ENCODE measurements at regions not wholly inside any gene's neighbourhood (a gene's known extent, or its start where the extent isn't known, plus 50 kb on each side); places are given as distances from the start of the nearest gene placed in this dataset.

GRCh38 chr12:19044430-19044829 lies 85.1 kb upstream of the PLEKHA5 start:
- no peaks in the 10 kb centered on the region for H3K36me3 ChIP-seq (ENCODE audit: control insufficient read depth, insufficient read depth, low read length)
- H3K27ac Mint-ChIP-seq (ENCODE audit: unreplicated experiment) = peak overlapping the region; percentile 20
- POLR2A ChIA-PET = no interaction called here
- TF ChIP-seq, protein P1, sequence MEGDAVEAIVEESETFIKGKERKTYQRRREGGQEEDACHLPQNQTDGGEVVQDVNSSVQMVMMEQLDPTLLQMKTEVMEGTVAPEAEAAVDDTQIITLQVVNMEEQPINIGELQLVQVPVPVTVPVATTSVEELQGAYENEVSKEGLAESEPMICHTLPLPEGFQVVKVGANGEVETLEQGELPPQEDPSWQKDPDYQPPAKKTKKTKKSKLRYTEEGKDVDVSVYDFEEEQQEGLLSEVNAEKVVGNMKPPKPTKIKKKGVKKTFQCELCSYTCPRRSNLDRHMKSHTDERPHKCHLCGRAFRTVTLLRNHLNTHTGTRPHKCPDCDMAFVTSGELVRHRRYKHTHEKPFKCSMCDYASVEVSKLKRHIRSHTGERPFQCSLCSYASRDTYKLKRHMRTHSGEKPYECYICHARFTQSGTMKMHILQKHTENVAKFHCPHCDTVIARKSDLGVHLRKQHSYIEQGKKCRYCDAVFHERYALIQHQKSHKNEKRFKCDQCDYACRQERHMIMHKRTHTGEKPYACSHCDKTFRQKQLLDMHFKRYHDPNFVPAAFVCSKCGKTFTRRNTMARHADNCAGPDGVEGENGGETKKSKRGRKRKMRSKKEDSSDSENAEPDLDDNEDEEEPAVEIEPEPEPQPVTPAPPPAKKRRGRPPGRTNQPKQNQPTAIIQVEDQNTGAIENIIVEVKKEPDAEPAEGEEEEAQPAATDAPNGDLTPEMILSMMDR (IDR thresholded peaks at IDR 0.05; ENCODE audit: insufficient read depth in 1 of 2, low read depth in 1 of 2, low read length in 1 of 2, severe bottlenecking in 1 of 2, unreplicated experiment in 1 of 2) = peak; percentile 9 to 11
- CTCF ChIA-PET = interaction anchor here (1.1 kb wide), 1 partner anchor 183 kb away, joined by 3 read pairs; no protein-coding TSS in a partner anchor
- H3K27me3 ChIP-seq (replicated peaks; ENCODE audit: control insufficient read depth, insufficient read depth, low read length) = no peaks in the 10 kb centered on the region
- no peaks in the 10 kb centered on the region for H3K27me3 Mint-ChIP-seq (ENCODE audit: insufficient read depth, unreplicated experiment)
- peaks cover 49% of the 10 kb centered on the region for H3K4me1 Mint-ChIP-seq (ENCODE audit: low read depth, unreplicated experiment)
- peaks cover 15% of the 10 kb centered on the region for H3K36me3 Mint-ChIP-seq (ENCODE audit: insufficient read depth, unreplicated experiment)
- no peak for DNase-seq
- peaks cover 4% of the 10 kb centered on the region; the same call in 1 of the 2 replicates for H3K9me3 ChIP-seq
- no peak overlapping the region for H3K4me3 ChIP-seq (ENCODE audit: low read depth, low read length)
- peaks cover 10% of the 10 kb centered on the region for H3K9me3 Mint-ChIP-seq (ENCODE audit: unreplicated experiment)
- no TSS peak for BruUV-seq (replicated peaks)
- peaks cover 38% of the 10 kb centered on the region for H3K4me1 ChIP-seq
- H3K4me3 Mint-ChIP-seq (ENCODE audit: unreplicated experiment) = no peak overlapping the region
- intact Hi-C loops (cut with micrococcal nuclease; ENCODE audit: unreplicated experiment) = loop anchor here (2.0 to 5.0 kb wide), 2 partner anchors 22 to 177 kb away; no protein-coding TSS in a partner anchor

DNA sequence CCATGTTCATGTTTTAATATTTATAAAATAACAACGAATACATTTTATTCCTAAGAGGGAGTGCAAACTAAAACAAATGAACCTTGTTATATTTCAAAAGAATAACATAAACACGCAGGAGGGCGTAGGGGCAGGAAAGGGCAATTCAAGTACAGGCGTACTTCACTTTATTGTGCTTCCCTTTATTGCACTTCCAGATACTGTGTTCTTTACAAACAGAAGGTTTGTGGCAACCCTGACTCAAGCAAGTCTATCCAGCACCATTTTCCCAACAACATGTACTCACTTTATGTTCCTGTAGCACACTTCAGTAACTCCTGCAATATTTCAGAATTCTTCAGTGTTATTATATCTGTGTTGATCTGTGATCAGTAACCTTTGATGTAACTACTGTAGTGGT lies 84.6 kb upstream of the PLEKHA5 start:
- POLR2A ChIA-PET = interaction anchor here (1.4 kb wide), 1 partner anchor 21 kb away, joined by 4 read pairs; no protein-coding TSS in a partner anchor
- BruUV-seq (replicated peaks) = no TSS peak
- H3K27ac Mint-ChIP-seq (ENCODE audit: unreplicated experiment) = peak overlapping the region; percentile 84

DNA sequence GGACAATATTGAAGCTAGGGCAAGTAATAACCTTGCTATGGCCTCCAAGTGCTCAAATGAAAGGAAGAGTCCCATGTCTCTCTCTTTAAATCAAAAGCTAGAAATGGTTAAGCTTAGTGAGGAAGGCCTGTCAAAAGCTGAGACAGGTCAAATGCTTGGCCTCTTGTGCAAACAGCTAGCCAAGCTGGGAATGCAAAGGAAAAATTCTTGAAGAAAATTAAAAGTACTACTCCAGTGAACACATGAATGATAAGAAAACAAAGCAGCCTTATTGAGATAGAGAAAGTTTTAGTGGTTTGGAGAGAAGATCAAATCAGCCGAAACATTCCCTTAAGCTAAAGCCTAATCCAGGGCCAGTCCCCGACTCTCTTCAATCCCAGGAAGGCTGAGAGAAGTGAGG lies 84.1 kb upstream of the PLEKHA5 start:
- peak; percentile 76 to 81 for DNase-seq
- no peaks in the 10 kb centered on the region for H3K27me3 ChIP-seq (replicated peaks; ENCODE audit: control insufficient read depth, insufficient read depth, low read length)
- peaks cover 28% of the 10 kb centered on the region for H3K4me1 ChIP-seq
- H3K36me3 ChIP-seq (ENCODE audit: control insufficient read depth, insufficient read depth, low read length) = no peaks in the 10 kb centered on the region
- POLR2A ChIA-PET = interaction anchor here (0.9 to 1.4 kb wide), 2 partner anchors 20 to 51 kb away, joined by 3 to 4 read pairs; no protein-coding TSS in a partner anchor
- no peaks in the 10 kb centered on the region for H3K27me3 Mint-ChIP-seq (ENCODE audit: insufficient read depth, unreplicated experiment)
- peak overlapping the region; percentile 49 for H3K4me3 Mint-ChIP-seq (ENCODE audit: unreplicated experiment)
- peaks cover 4% of the 10 kb centered on the region; the same call in 1 of the 2 replicates for H3K9me3 ChIP-seq
- H3K27ac Mint-ChIP-seq (ENCODE audit: unreplicated experiment) = peak overlapping the region; percentile 84
- BruUV-seq (replicated peaks) = no TSS peak
- TF ChIP-seq, protein P1 (IDR thresholded peaks at IDR 0.05; ENCODE audit: insufficient read depth in 1 of 2, low read depth in 1 of 2, low read length in 1 of 2, severe bottlenecking in 1 of 2, unreplicated experiment in 1 of 2) = no peak
- no peak overlapping the region for H3K4me3 ChIP-seq (ENCODE audit: low read depth, low read length)
- CTCF ChIA-PET = interaction anchor here (0.6 to 1.1 kb wide), 7 partner anchors 21 to 184 kb away, joined by 3 to 5 read pairs (median 4); no protein-coding TSS in a partner anchor
- intact Hi-C loops (cut with micrococcal nuclease; ENCODE audit: unreplicated experiment) = loop anchor here (1.0 to 5.0 kb wide), 6 partner anchors 21 to 137 kb away; no protein-coding TSS in a partner anchor
- H3K4me1 Mint-ChIP-seq (ENCODE audit: low read depth, unreplicated experiment) = peaks cover 39% of the 10 kb centered on the region
- peaks cover 15% of the 10 kb centered on the region for H3K36me3 Mint-ChIP-seq (ENCODE audit: insufficient read depth, unreplicated experiment)
- H3K9me3 Mint-ChIP-seq (ENCODE audit: unreplicated experiment) = peaks cover 10% of the 10 kb centered on the region

More for the DNA sequence above, 84.6 kb upstream of the PLEKHA5 start:
- DNase-seq = no peak
- intact Hi-C loops (cut with micrococcal nuclease; ENCODE audit: unreplicated experiment) = loop anchor here (1.0 to 5.0 kb wide), 7 partner anchors 22 to 178 kb away; no protein-coding TSS in a partner anchor
- no peaks in the 10 kb centered on the region for H3K27me3 ChIP-seq (replicated peaks; ENCODE audit: control insufficient read depth, insufficient read depth, low read length)
- Mint-ChIP-seq H3K9me3 (ENCODE audit: unreplicated experiment) (peaks cover 10% of the 10 kb centered on the region), H3K4me3 (ENCODE audit: unreplicated experiment) (peak overlapping the region; percentile 49), H3K27me3 (ENCODE audit: insufficient read depth, unreplicated experiment) (no peaks in the 10 kb centered on the region), H3K36me3 (ENCODE audit: insufficient read depth, unreplicated experiment) (peaks cover 15% of the 10 kb centered on the region), H3K4me1 (ENCODE audit: low read depth, unreplicated experiment) (peaks cover 45% of the 10 kb centered on the region)
- peaks cover 4% of the 10 kb centered on the region; the same call in 1 of the 2 replicates for H3K9me3 ChIP-seq
- CTCF ChIA-PET = interaction anchor here (0.6 to 1.1 kb wide), 4 partner anchors 21 to 184 kb away, joined by 3 to 5 read pairs (median 4); no protein-coding TSS in a partner anchor
- no peaks in the 10 kb centered on the region for H3K36me3 ChIP-seq (ENCODE audit: control insufficient read depth, insufficient read depth, low read length)
- TF ChIP-seq, protein P1 (IDR thresholded peaks at IDR 0.05; ENCODE audit: insufficient read depth in 1 of 2, low read depth in 1 of 2, low read length in 1 of 2, severe bottlenecking in 1 of 2, unreplicated experiment in 1 of 2) = no peak
- peaks cover 34% of the 10 kb centered on the region for H3K4me1 ChIP-seq
- H3K4me3 ChIP-seq (ENCODE audit: low read depth, low read length) = no peak overlapping the region
